ENCODE measurements at regions not wholly inside any gene's neighbourhood (a gene's known extent, or its start where the extent isn't known, plus 50 kb on each side); places are given as distances from the start of the nearest gene placed in this dataset.
"Not testable (repeated sequence)": the region's sequence is repeated elsewhere in the genome, so short reads cannot be mapped to it uniquely, and the experiment has no call there.

- not testable (repeated sequence) for DNase-seq (ENCODE audit: low read depth, low spot score); H3K4me3 ChIP-seq (ENCODE audit: low read length)
Observed at GRCh38 chr15:20074082-20074481, 467.5 kb downstream of the GOLGA6L6 start.

GRCh38 chr15:20069043-20069442, 472.6 kb downstream of the GOLGA6L6 start:
- not testable (repeated sequence) for DNase-seq (ENCODE audit: low read depth, low spot score); H3K4me3 ChIP-seq (ENCODE audit: low read length)

- not testable (repeated sequence) for H3K4me3 ChIP-seq (ENCODE audit: low read length); DNase-seq (ENCODE audit: low read depth, low spot score)
Observed at GRCh38 chr15:20066173-20066572, 475.4 kb downstream of the GOLGA6L6 start.

GRCh38 chr15:20065508-20065907, 476.1 kb downstream of the GOLGA6L6 start:
- not testable (repeated sequence) for DNase-seq (ENCODE audit: low read depth, low spot score)

GRCh38 chr15:20063167-20063566, 478.4 kb downstream of the GOLGA6L6 start:
- not testable (repeated sequence) for DNase-seq (ENCODE audit: low read depth, low spot score); H3K4me3 ChIP-seq (ENCODE audit: low read length)

More at GRCh38 chr15:20065508-20065907, 476.1 kb downstream of the GOLGA6L6 start:
- H3K4me3 ChIP-seq (ENCODE audit: low read length), result not testable (repeated sequence)

GRCh38 chr15:20060838-20061237, 480.8 kb downstream of the GOLGA6L6 start:
- H3K4me3 ChIP-seq (ENCODE audit: low read length); DNase-seq (ENCODE audit: low read depth, low spot score): not testable (repeated sequence)

- not testable (repeated sequence) for H3K4me3 ChIP-seq (ENCODE audit: low read length); DNase-seq (ENCODE audit: low read depth, low spot score)
Observed at GRCh38 chr15:20056871-20057270, 484.7 kb downstream of the GOLGA6L6 start.

- DNase-seq (ENCODE audit: low read depth, low spot score); H3K4me3 ChIP-seq (ENCODE audit: low read length): not testable (repeated sequence)
Observed at GRCh38 chr15:20055921-20056320, 485.7 kb downstream of the GOLGA6L6 start.

- DNase-seq (ENCODE audit: low read depth, low spot score); H3K4me3 ChIP-seq (ENCODE audit: low read length): not testable (repeated sequence)
Observed at GRCh38 chr15:20048189-20048588, 493.4 kb downstream of the GOLGA6L6 start.

- DNase-seq (ENCODE audit: low read depth, low spot score); H3K4me3 ChIP-seq (ENCODE audit: low read length): not testable (repeated sequence)
Observed at GRCh38 chr15:20045165-20045564, 496.4 kb downstream of the GOLGA6L6 start.

GRCh38 chr15:20040691-20041090, 500.9 kb downstream of the GOLGA6L6 start:
- not testable (repeated sequence) for H3K4me3 ChIP-seq (ENCODE audit: low read length); DNase-seq (ENCODE audit: low read depth, low spot score)

GRCh38 chr15:20025040-20025439, 516.6 kb downstream of the GOLGA6L6 start:
- DNase-seq (ENCODE audit: low read depth, low spot score); H3K4me3 ChIP-seq (ENCODE audit: low read length): not testable (repeated sequence)

- not testable (repeated sequence) for DNase-seq (ENCODE audit: low read depth, low spot score)
Observed at GRCh38 chr15:20022349-20022748, 519.3 kb downstream of the GOLGA6L6 start.

GRCh38 chr15:20021351-20021750, 520.2 kb downstream of the GOLGA6L6 start:
- DNase-seq (ENCODE audit: low read depth, low spot score); H3K4me3 ChIP-seq (ENCODE audit: low read length): not testable (repeated sequence)

More at GRCh38 chr15:20022349-20022748, 519.3 kb downstream of the GOLGA6L6 start:
- not testable (repeated sequence) for H3K4me3 ChIP-seq (ENCODE audit: low read length)

GRCh38 chr15:20020588-20020987, 521.0 kb downstream of the GOLGA6L6 start:
- DNase-seq (ENCODE audit: low read depth, low spot score); H3K4me3 ChIP-seq (ENCODE audit: low read length): not testable (repeated sequence)

GRCh38 chr15:20019758-20020157, 521.8 kb downstream of the GOLGA6L6 start:
- H3K4me3 ChIP-seq (ENCODE audit: low read length); DNase-seq (ENCODE audit: low read depth, low spot score): not testable (repeated sequence)

GRCh38 chr15:20017581-20017980, 524.0 kb downstream of the GOLGA6L6 start:
- not testable (repeated sequence) for DNase-seq (ENCODE audit: low read depth, low spot score); H3K4me3 ChIP-seq (ENCODE audit: low read length)

- not testable (repeated sequence) for DNase-seq (ENCODE audit: low read depth, low spot score); H3K4me3 ChIP-seq (ENCODE audit: low read length)
Observed at GRCh38 chr15:20016941-20017340, 524.7 kb downstream of the GOLGA6L6 start.

GRCh38 chr15:20012837-20013236, 528.8 kb downstream of the GOLGA6L6 start:
- not testable (repeated sequence) for DNase-seq (ENCODE audit: low read depth, low spot score); H3K4me3 ChIP-seq (ENCODE audit: low read length)

GRCh38 chr15:20010759-20011158, 530.8 kb downstream of the GOLGA6L6 start:
- DNase-seq (ENCODE audit: low read depth, low spot score); H3K4me3 ChIP-seq (ENCODE audit: low read length): not testable (repeated sequence)

- DNase-seq (ENCODE audit: low read depth, low spot score), result not testable (repeated sequence)
Observed at GRCh38 chr15:20009619-20010018, 532.0 kb downstream of the GOLGA6L6 start.

More at GRCh38 chr15:20009619-20010018, 532.0 kb downstream of the GOLGA6L6 start:
- not testable (repeated sequence) for H3K4me3 ChIP-seq (ENCODE audit: low read length)

Data from Jurkat, Clone E6-1 (cell line).